IMR-90 (cell line): ENCODE measurements at regions not wholly inside any gene's neighbourhood (a gene's known extent, or its start where the extent isn't known, plus 50 kb on each side); places are given as distances from the start of the nearest gene placed in this dataset.

Experiments
- ATAC-seq: fragments of 200-7000 bp; cut with Tn5 transposase; 2 replicates; pipeline ENCODE4 v1.9.1; 2020; ENCODE audit warnings: low read depth, mild to moderate bottlenecking, moderate library complexity
- BruUV-seq: library from RNA; stranded (reverse); fragments of 400-500 nt; replicated peaks from 2 replicates; lab custom pipeline; 2021; lab: Mats Ljungman, UMichigan
- CTCF ChIA-PET: fragments of 300-600 bp; formaldehyde crosslinking; extraction: SDS; loops from one replicate; lab custom pipeline; 2021; ENCODE audit warnings: antibody characterized with exemption; lab: Yijun Ruan, JAX
- POLR2A ChIA-PET: fragments of 300-600 bp; sonication (Branson Sonifier 250); formaldehyde crosslinking; loops from one replicate; lab custom pipeline; 2022; ENCODE audit warnings: antibody characterized with exemption; ENCODE audit not compliant: unreplicated experiment; lab: Charles Lee
- DNase-seq: peaks from one replicate; pipeline ENCODE4 v3.0.0; 2013
- H2AFZ ChIP-seq: replicated peaks from 2 replicates; pipeline ENCODE3; 2013; ENCODE audit warnings: low read length, mild to moderate bottlenecking; ENCODE audit not compliant: poor library complexity
- H2AK5ac ChIP-seq: 2 replicates; pipeline ENCODE4 v1.6.1; 2013; ENCODE audit warnings: low read depth, low read length, inconsistent platforms
- H2AK9ac ChIP-seq: replicated peaks from 2 replicates; pipeline ENCODE3; 2013; ENCODE audit warnings: mild to moderate bottlenecking, low read depth, low read length, moderate library complexity; ENCODE audit not compliant: poor library complexity
- H2BK120ac ChIP-seq: 2 replicates; pipeline ENCODE4 v1.6.1; 2013; ENCODE audit warnings: low read depth, low read length, inconsistent platforms
- H2BK15ac ChIP-seq: 3 replicates; pipeline ENCODE4 v1.6.1; 2013; ENCODE audit warnings: low read depth, low read length, inconsistent platforms
- H2BK20ac ChIP-seq: 2 replicates; pipeline ENCODE4 v1.6.1; 2013; ENCODE audit warnings: low read depth, mild to moderate bottlenecking, inconsistent platforms, low read length, moderate library complexity
- H2BK5ac ChIP-seq: 2 replicates; pipeline ENCODE4 v1.6.1; 2013; ENCODE audit warnings: mild to moderate bottlenecking, low read depth, low read length, inconsistent platforms; ENCODE audit not compliant: poor library complexity, severe bottlenecking
- H3K14ac ChIP-seq: replicated peaks from 2 replicates; pipeline ENCODE4 v1.6.1; 2013; ENCODE audit warnings: low read depth, low read length, inconsistent platforms
- H3K18ac ChIP-seq: 2 replicates; pipeline ENCODE4 v1.6.1; 2013; ENCODE audit warnings: low read depth, low read length, control low read depth
- H3K23ac ChIP-seq: 2 replicates; pipeline ENCODE4 v1.6.1; 2013; ENCODE audit warnings: low read depth, low read length, inconsistent platforms
- H3K27ac ChIP-seq: 2 replicates; pipeline ENCODE4 v1.5.1; 2013; ENCODE audit warnings: mild to moderate bottlenecking, control low read depth, low read length; ENCODE audit not compliant: insufficient read depth
- H3K27me3 ChIP-seq: 2 replicates; pipeline ENCODE4 v1.6.1; 2013; ENCODE audit warnings: low read length; ENCODE audit not compliant: control insufficient read depth, insufficient read depth
- H3K36me3 ChIP-seq: 2 replicates; pipeline ENCODE4 v1.6.1; 2013; ENCODE audit warnings: low read length, mixed read lengths; ENCODE audit not compliant: control insufficient read depth, insufficient read depth
- H3K4ac ChIP-seq: 2 replicates; pipeline ENCODE4 v1.6.1; 2013; ENCODE audit warnings: low read depth, low read length, inconsistent platforms
- H3K4me1 ChIP-seq: 2 replicates; pipeline ENCODE4 v1.6.1; 2013; ENCODE audit warnings: low read length, mixed read lengths; ENCODE audit not compliant: control insufficient read depth, insufficient read depth
- H3K4me2 ChIP-seq: 2 replicates; pipeline ENCODE4 v1.6.1; 2013; ENCODE audit warnings: low read depth, mild to moderate bottlenecking, control low read depth, low read length, moderate library complexity
- H3K4me3 ChIP-seq: 2 replicates; pipeline ENCODE4 v1.5.1; 2013; ENCODE audit warnings: low read depth, mild to moderate bottlenecking, control low read depth, low read length, moderate library complexity; ENCODE audit not compliant: insufficient read depth
- H3K56ac ChIP-seq: 2 replicates; pipeline ENCODE4 v1.6.1; 2013; ENCODE audit warnings: low read length, inconsistent platforms; ENCODE audit not compliant: insufficient read depth; ENCODE audit errors: extremely low read depth
- H3K79me1 ChIP-seq, 2 experiments: 2 replicates each; pipeline ENCODE4 v1.6.1; 2013; ENCODE audit warnings: low read length in 2 of 2, inconsistent platforms in 1 of 2, low read depth in 1 of 2
- H3K9ac ChIP-seq: 2 replicates; pipeline ENCODE4 v1.6.1; 2013; ENCODE audit warnings: low read depth, low read length, control low read depth
- H3K9me1 ChIP-seq: 2 replicates; pipeline ENCODE4 v1.6.1; 2013; ENCODE audit warnings: low read length, inconsistent platforms; ENCODE audit not compliant: insufficient read depth
- H3K9me3 ChIP-seq: 2 replicates; pipeline ENCODE4 v1.6.1; 2013; ENCODE audit warnings: low read length; ENCODE audit not compliant: control insufficient read depth, insufficient read depth
- H4K20me1 ChIP-seq: 2 replicates; pipeline ENCODE4 v1.6.1; 2013; ENCODE audit warnings: low read length, inconsistent platforms; ENCODE audit not compliant: insufficient read depth
- H4K5ac ChIP-seq: 2 replicates; pipeline ENCODE4 v1.6.1; 2013; ENCODE audit warnings: mild to moderate bottlenecking, low read depth, low read length, control low read depth
- H4K8ac ChIP-seq, 2 experiments: 2 replicates each; pipeline ENCODE4 v1.6.1; 2013; ENCODE audit warnings: low read depth in 2 of 2, low read length in 2 of 2, control low read depth in 1 of 2, inconsistent platforms in 1 of 2
- H4K91ac ChIP-seq: 2 replicates; pipeline ENCODE4 v1.6.1; 2013; ENCODE audit warnings: low read depth, low read length, inconsistent platforms; ENCODE audit not compliant: insufficient read depth
- BHLHE40 ChIP-seq: fragments of 150-350 bp; IDR thresholded peaks from 2 replicates; pipeline ENCODE4 v1.6.1; 2016; ENCODE audit warnings: mild to moderate bottlenecking, low read depth, low read length
- CEBPB ChIP-seq: IDR thresholded peaks from 2 replicates; pipeline ENCODE4 v1.6.1; 2012; ENCODE audit warnings: low read depth, low read length, improper control_type of control experiment
- CHD1 ChIP-seq: IDR thresholded peaks from 2 replicates; pipeline ENCODE4 v1.6.1; 2012; ENCODE audit warnings: low read depth, low read length, improper control_type of control experiment
- FOS ChIP-seq: fragments of 150-350 bp; IDR thresholded peaks from 2 replicates; pipeline ENCODE4 v1.6.1; 2016; ENCODE audit warnings: low read depth, low read length
- MAFK ChIP-seq: IDR thresholded peaks from 2 replicates; pipeline ENCODE4 v1.6.1; 2012; ENCODE audit warnings: low read depth, low read length, improper control_type of control experiment
- MAZ ChIP-seq: IDR thresholded peaks from 2 replicates; pipeline ENCODE4 v1.6.1; 2012; ENCODE audit warnings: low read depth, mild to moderate bottlenecking, low read length, improper control_type of control experiment, moderate library complexity, borderline replicate concordance
- MXI1 ChIP-seq: IDR thresholded peaks from 2 replicates; pipeline ENCODE4 v1.6.1; 2012; ENCODE audit warnings: low read depth, mild to moderate bottlenecking, low read length, moderate library complexity, borderline replicate concordance
- NFE2L2 ChIP-seq: fragments of 150-350 bp; IDR thresholded peaks from 2 replicates; pipeline ENCODE4 v1.6.1; 2016; ENCODE audit warnings: low read depth, mild to moderate bottlenecking, low read length
- POLR2A ChIP-seq: IDR thresholded peaks from 2 replicates; pipeline ENCODE4 v1.6.1; 2012; ENCODE audit warnings: mild to moderate bottlenecking, low read depth, low read length
- RAD21 ChIP-seq: IDR thresholded peaks from 2 replicates; pipeline ENCODE4 v1.6.1; 2012; ENCODE audit warnings: low read length, improper control_type of control experiment
- RCOR1 ChIP-seq: IDR thresholded peaks from 2 replicates; pipeline ENCODE4 v1.6.1; 2012; ENCODE audit warnings: mild to moderate bottlenecking, low read length, improper control_type of control experiment; ENCODE audit not compliant: insufficient replicate concordance
- RFX5 ChIP-seq: IDR thresholded peaks from 2 replicates; pipeline ENCODE4 v1.8.0; 2012; ENCODE audit warnings: low read depth, mild to moderate bottlenecking, low read length, moderate library complexity
- SMC3 ChIP-seq: fragments of 150-350 bp; IDR thresholded peaks from 2 replicates; pipeline ENCODE4 v1.6.1; 2016; ENCODE audit warnings: low read depth, mild to moderate bottlenecking, antibody characterized with exemption, low read length, moderate library complexity
- USF2 ChIP-seq: fragments of 150-350 bp; IDR thresholded peaks from 2 replicates; pipeline ENCODE4 v1.6.1; 2017; ENCODE audit warnings: mild to moderate bottlenecking, antibody characterized with exemption, low read length, low read depth
- WGBS, 2 experiments: methylation state at CpG; one replicate each; pipeline versions ENCODE4 v1.1.5 to v1.1.7; 2013; ENCODE audit warnings: missing lambda C conversion rate in 2 of 2; ENCODE audit not compliant: insufficient read length in 1 of 2; ENCODE audit errors: extremely low coverage in 2 of 2; 5-methylcytosine and 5-hydroxymethylcytosine counted together
- dilution Hi-C: fragments of 300-500 bp; cut with HindIII; formaldehyde crosslinking; loops from one replicate; pipeline ENCODE4 v1.14.3; 2018; ENCODE audit warnings: low sequenced_read_pairs; ENCODE audit not compliant: unreplicated experiment
- in situ Hi-C: fragments of 300-500 bp; cut with MboI; formaldehyde crosslinking; loops from 3 replicates; pipeline ENCODE4 v1.14.3; 2019; ENCODE audit warnings: low sequenced_read_pairs, inconsistent platforms, mixed read lengths
- intact Hi-C: fragments of 100-400 bp; cut with micrococcal nuclease; formaldehyde crosslinking; loops from 2 replicates; pipeline ENCODE4 v1.10.0; 2022
- TF ChIP-seq, protein P1 (sequence below): fragments of 150-350 bp; IDR thresholded peaks from 2 replicates; pipeline ENCODE4 v1.6.1; 2016; ENCODE audit warnings: low read depth, mild to moderate bottlenecking, low read length, moderate library complexity, borderline replicate concordance
- TF ChIP-seq, protein P2 (sequence below): conservative IDR thresholded peaks from 2 replicates; pipeline ENCODE4 v1.5.1; 2012; ENCODE audit warnings: mild to moderate bottlenecking, low read depth, low read length, improper control_type of control experiment

DNA sequence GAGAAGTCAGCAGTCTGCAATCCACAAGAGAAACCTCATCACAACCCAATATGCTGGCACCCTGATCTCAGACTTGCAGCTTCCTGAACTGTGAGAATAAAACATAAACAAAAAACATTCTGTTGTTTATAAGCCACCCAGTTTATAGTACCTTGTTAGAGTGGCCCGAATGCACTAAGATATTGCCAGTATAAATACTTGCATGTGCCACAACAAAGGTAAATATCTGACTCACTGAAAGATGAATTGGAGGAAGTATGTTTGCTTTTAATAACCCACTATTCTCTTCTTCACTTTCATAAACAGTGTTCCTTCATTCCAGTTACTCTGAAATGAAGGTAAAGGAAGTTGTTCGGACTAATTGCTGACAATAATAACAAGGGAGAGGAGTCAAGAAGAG lies 1163.4 kb upstream of the CDH6 start:
- WGBS, 2 experiments, result no CpG with 5 or more reads among the region's 2 CpGs
- DNase-seq (no peak), ATAC-seq (no peak)
- Histone ChIP-seq H4K5ac (no peak overlapping the region), H3K14ac (no peak overlapping the region), H3K23ac (no peak overlapping the region), H4K91ac (no peak overlapping the region), H3K9me3 (no peaks in the 10 kb centered on the region), H3K4ac (no peak overlapping the region), H2AK9ac (no peak overlapping the region), H3K36me3 (no peaks in the 10 kb centered on the region), H3K9ac (no peak overlapping the region), H4K20me1 (no peaks in the 10 kb centered on the region), H3K18ac (no peak overlapping the region), H3K4me3 (no peak overlapping the region), H2BK5ac (no peak overlapping the region), H3K56ac (no peak overlapping the region), H3K9me1 (no peaks in the 10 kb centered on the region), H2BK20ac (no peak overlapping the region), H2AK5ac (no peak overlapping the region), H3K27ac (no peak overlapping the region), H4K8ac (no peak overlapping the region), H3K27me3 (no peaks in the 10 kb centered on the region), H2BK120ac (no peak overlapping the region), H2AFZ (no peak overlapping the region), H3K79me1 (no peaks in the 10 kb centered on the region), H2BK15ac (no peak overlapping the region), H3K4me1 (no peaks in the 10 kb centered on the region), H3K4me2 (no peak overlapping the region)
- intact Hi-C loops, result no loop called here
- ChIA-PET CTCF (no interaction called here), POLR2A (no interaction called here)
- no TSS peak for BruUV-seq
- dilution Hi-C loops, result no loop called here
- in situ Hi-C loops, result loop anchor here (25.0 kb wide), 2 partner anchors 1232 to 1457 kb away; no protein-coding TSS in a partner anchor
- TF ChIP-seq RAD21 (no peak), MXI1 (no peak), MAFK (no peak), RCOR1 (no peak), NFE2L2 (no peak), USF2 (no peak), CHD1 (no peak), RFX5 (no peak), FOS (no peak), CEBPB (no peak), SMC3 (no peak), MAZ (no peak), POLR2A (no peak), BHLHE40 (no peak)
- TF ChIP-seq, protein P1, sequence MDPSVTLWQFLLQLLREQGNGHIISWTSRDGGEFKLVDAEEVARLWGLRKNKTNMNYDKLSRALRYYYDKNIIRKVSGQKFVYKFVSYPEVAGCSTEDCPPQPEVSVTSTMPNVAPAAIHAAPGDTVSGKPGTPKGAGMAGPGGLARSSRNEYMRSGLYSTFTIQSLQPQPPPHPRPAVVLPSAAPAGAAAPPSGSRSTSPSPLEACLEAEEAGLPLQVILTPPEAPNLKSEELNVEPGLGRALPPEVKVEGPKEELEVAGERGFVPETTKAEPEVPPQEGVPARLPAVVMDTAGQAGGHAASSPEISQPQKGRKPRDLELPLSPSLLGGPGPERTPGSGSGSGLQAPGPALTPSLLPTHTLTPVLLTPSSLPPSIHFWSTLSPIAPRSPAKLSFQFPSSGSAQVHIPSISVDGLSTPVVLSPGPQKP, result no peak
- TF ChIP-seq, protein P2, sequence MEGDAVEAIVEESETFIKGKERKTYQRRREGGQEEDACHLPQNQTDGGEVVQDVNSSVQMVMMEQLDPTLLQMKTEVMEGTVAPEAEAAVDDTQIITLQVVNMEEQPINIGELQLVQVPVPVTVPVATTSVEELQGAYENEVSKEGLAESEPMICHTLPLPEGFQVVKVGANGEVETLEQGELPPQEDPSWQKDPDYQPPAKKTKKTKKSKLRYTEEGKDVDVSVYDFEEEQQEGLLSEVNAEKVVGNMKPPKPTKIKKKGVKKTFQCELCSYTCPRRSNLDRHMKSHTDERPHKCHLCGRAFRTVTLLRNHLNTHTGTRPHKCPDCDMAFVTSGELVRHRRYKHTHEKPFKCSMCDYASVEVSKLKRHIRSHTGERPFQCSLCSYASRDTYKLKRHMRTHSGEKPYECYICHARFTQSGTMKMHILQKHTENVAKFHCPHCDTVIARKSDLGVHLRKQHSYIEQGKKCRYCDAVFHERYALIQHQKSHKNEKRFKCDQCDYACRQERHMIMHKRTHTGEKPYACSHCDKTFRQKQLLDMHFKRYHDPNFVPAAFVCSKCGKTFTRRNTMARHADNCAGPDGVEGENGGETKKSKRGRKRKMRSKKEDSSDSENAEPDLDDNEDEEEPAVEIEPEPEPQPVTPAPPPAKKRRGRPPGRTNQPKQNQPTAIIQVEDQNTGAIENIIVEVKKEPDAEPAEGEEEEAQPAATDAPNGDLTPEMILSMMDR, result no peak
